HG03060 (cell line): ENCODE measurements at regions not wholly inside any gene's neighbourhood (a gene's known extent, or its start where the extent isn't known, plus 50 kb on each side); places are given as distances from the start of the nearest gene placed in this dataset.

Source experiments
- ATAC-seq: cut with Tn5 transposase; IDR thresholded peaks from one replicate; pipeline ENCODE4 v1.9.1; 2021; ENCODE audit warnings: low read depth, moderate number of reproducible peaks; ENCODE audit not compliant: unreplicated experiment

DNA sequence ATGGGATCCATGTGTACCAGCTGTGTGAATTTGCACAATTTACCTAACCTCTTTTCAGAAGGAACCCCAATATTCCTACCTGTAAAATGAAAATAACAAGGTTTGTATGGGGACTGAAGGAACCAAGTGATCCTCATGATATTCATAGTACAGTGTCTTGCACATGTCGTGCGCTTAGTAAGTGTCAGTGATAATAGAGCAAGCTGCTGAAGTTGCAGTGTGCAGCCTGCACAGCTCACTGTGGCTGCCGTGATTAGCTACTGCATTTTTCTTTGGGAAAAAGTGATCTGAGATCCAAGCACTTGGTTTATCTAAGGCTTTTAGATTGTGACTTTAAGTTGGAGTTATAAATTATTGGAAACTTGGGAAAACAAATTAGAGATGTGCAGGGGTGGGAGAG lies 135.9 kb upstream of the FRY start:
- no peak for ATAC-seq

DNA sequence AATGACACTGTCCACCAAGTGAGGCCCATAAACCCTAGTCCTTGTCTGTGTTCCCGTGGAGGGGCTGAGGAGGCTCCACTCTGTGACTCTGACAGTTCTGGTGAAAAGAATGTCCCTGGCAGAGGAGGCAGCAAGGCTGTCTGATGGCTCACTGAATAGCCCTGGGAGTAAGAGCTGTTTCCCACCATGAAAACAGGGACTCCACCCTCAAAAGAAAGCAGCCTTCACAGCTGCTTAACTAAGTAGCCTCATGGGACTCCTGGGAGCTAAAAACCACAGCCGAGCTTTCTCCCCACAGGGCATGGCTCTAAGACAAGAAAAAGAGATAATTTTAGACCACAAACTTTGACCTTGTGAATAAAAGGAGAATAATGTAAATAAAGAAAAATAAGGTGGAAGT lies 135.1 kb upstream of the FRY start:
- ATAC-seq, result no peak

GRCh38 chr13:31898378-31899071 lies 133.0 kb upstream of the FRY start:
- ATAC-seq, result no peak

- no peak for ATAC-seq
Observed at GRCh38 chr13:31901985-31902384, 129.6 kb upstream of the FRY start.

DNA sequence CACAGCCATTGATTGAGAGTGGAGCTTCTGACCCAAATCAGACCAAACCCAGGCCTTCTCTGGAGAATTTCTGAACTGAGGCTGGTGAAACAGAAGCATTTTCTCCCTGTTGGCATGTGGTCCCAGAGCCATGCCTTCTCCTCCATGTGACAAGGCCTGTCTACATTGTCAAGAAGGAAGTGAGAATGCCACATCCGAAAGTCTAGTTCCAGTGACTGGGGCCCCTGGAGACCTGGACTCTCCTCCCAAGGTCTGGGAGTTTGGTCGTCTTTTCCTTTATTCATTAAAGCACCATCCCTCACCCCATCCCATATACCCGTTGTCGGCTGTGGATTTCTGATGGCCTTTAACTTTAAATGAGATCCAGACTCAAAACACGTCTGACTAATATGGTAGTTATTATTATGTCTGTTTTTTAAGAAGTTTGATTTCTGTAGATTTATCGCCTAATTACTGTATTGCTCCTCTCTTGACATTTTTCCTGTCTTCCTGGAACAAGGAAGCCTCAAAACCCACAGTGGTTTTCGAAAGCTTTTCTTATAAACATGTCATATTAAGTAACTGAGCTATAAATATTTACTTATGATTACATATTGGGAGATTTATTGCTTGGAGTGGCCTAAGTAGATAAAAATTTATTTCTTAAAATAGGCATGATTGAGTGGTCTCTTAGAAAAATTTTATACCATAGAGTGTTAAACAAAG lies 128.3 kb upstream of the FRY start:
- no peak for ATAC-seq

- ATAC-seq, result no peak
Observed at GRCh38 chr13:31904941-31905824, 126.4 kb upstream of the FRY start.

- ATAC-seq, result no peak
Observed at GRCh38 chr13:31905961-31906360, 125.6 kb upstream of the FRY start.

DNA sequence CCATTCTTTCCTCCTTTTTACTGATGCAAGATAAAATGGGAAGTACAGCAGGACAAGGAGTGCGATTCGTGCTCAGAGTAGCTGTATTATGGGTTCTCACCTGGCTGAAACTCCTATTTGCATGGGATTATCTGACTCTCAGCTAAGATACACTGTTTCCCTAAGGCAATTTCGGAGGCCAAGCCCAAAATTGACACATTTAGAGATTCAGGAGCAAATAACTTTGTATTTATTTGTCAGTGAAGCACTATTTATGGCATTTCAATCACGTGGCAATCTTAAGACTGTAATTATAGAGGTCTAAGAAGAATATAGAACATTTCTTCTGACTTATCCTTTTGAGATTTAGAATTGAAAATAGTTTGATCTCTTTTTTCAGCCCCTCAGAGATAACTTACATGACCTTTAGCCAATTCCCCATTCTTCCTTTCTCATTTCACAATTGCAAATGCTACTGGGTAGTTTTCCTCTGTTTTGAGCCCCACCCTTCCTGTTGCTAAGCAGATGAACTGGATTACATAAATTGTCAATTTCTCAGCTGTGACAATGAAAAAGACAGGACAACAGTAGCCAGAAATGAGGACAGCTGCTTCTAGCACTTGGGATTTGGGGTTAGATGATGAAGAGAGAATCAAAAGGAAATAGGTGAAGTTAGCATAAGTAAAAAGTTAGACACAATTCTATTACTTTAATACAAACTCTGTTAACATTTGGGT lies 122.7 kb upstream of the FRY start:
- ATAC-seq, result no peak

- ATAC-seq, result no peak
Observed at GRCh38 chr13:31909864-31910551, 121.6 kb upstream of the FRY start.

DNA sequence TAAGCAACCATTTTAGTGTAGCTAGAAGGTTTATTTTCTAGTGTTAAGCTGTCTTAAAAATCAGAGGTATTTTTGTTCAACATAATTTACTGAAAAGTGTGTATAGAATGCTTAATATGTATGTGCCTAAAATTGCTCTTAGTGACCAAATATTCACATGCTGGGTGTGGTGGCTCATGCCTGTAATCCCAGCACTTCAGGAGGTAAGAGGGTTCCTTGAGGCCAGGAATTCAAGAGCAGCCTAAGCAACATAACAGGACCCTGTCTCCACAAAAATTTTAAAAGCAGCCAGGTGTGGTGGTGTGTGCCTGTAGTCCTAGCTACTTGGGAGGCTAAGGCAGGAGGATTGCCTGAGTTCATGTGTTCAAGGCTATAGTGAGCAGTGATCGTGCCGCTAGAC lies 120.9 kb upstream of the FRY start:
- no peak for ATAC-seq

- ATAC-seq, result no peak
Observed at GRCh38 chr13:31912647-31913401, 118.8 kb upstream of the FRY start.

GRCh38 chr13:31913459-31913858 lies 118.1 kb upstream of the FRY start:
- ATAC-seq, result no peak

DNA sequence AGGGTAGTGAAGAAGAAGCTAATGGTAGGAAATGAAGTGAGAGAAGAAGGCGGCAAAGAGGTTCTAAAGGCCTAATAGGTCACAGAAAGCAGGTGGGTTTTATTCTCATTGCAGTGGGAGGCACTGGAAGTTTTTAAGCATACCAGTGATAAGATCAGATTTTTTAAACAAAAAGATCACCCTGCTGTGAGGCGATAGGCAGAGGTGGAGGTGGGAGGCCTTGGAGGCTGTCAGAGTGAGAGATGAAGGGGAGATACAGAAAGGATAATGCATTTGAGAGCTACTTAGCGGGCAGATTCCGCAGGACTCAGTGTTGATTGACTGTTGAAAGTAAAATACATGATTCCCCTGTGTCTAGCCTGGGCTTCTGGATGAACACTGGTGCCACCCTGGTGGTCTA lies 116.7 kb upstream of the FRY start:
- ATAC-seq, result no peak

DNA sequence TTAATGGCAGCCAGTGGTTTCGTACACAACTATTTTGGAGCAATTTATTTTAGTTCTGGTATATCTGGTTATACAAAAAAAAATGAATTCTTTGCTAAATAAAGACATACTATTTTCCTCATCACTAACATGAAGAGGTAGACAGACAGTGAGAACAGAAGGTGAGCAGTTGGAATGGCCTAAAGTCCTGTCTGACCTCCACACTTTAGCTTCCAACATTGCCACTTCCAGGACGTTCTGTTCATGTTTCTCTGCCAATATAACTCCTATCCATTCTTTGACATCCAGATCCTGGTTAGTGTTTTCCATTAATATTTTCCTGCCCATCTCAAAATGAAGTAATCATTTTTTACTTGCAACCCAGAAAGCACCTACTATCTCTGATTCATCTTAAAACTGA lies 112.9 kb upstream of the FRY start:
- ATAC-seq, result no peak

DNA sequence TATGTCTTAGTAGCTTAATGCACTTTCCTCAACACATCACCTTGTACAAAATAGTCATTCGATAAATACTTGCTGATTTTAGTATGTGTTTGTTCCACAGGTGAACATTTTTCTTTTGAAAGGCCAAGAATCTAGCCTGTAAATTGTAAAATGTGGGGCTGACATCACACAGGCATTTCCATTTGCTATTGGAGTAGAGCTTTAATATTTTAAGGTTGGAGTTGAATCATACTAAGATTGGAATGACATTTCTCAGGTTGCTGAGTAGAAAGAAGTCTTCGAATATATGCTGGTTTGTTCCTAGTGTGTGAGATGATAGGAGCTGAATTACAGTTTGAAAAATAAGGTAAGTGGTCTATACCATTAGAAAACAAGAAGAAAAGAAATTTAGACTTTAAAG lies 112.3 kb upstream of the FRY start:
- ATAC-seq, result no peak

- ATAC-seq, result no peak
Observed at GRCh38 chr13:31919971-31920726, 111.4 kb upstream of the FRY start.

- ATAC-seq, result no peak
Observed at GRCh38 chr13:31920727-31921100, 110.9 kb upstream of the FRY start.

- ATAC-seq, result no peak
Observed at GRCh38 chr13:31922724-31923123, 108.8 kb upstream of the FRY start.
